Activated naive CD4-positive, alpha-beta T cell treated with anti-CD3 and anti-CD28 coated beads, Interleukin-2, amount 50 U/mL, for 24 hours (primary cell): ENCODE measurements at regions not wholly inside any gene's neighbourhood (a gene's known extent, or its start where the extent isn't known, plus 50 kb on each side); places are given as distances from the start of the nearest gene placed in this dataset.

Experiments used
- H3K27ac Mint-ChIP-seq: one replicate; pipeline ENCODE4 v1.8.0; 2021; ENCODE audit warnings: mild to moderate bottlenecking, mixed read lengths
- H3K27me3 Mint-ChIP-seq: one replicate; pipeline ENCODE4 v1.8.0; 2021; ENCODE audit warnings: mixed read lengths
- H3K36me3 Mint-ChIP-seq: one replicate; pipeline ENCODE4 v1.8.0; 2021; ENCODE audit warnings: mixed read lengths
- H3K4me1 Mint-ChIP-seq: one replicate; pipeline ENCODE4 v1.8.0; 2021; ENCODE audit warnings: mixed read lengths
- H3K4me3 Mint-ChIP-seq: one replicate; pipeline ENCODE4 v1.8.0; 2021; ENCODE audit warnings: mild to moderate bottlenecking, mixed read lengths
- H3K9me3 Mint-ChIP-seq: one replicate; pipeline ENCODE4 v1.8.0; 2021; ENCODE audit warnings: mixed read lengths

DNA sequence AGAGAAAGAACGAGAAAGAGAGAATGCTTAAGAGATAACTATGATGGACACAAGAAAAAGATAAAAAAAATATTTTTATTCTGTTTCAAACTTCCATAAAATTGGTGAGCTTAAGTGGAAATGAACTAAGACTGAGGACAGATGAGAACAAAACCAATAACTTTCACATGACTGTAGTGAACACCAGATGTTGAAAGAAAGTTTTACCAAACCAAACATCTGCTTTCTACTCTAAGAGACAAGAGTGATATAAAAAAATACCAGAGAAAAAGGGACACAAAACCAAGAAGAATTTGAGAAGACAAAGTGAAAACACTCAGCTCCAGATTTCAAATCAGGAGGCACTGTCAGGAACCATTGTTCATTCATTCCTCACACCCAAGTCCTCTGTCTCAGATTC is 147.9 kb downstream of the IMPG2 start:
- no peaks in the 10 kb centered on the region for H3K36me3 Mint-ChIP-seq
- H3K27me3 Mint-ChIP-seq, result peaks cover 4% of the 10 kb centered on the region
- H3K9me3 Mint-ChIP-seq, result no peaks in the 10 kb centered on the region
- H3K4me3 Mint-ChIP-seq, result no peak overlapping the region
- no peaks in the 10 kb centered on the region for H3K4me1 Mint-ChIP-seq
- no peak overlapping the region for H3K27ac Mint-ChIP-seq

DNA sequence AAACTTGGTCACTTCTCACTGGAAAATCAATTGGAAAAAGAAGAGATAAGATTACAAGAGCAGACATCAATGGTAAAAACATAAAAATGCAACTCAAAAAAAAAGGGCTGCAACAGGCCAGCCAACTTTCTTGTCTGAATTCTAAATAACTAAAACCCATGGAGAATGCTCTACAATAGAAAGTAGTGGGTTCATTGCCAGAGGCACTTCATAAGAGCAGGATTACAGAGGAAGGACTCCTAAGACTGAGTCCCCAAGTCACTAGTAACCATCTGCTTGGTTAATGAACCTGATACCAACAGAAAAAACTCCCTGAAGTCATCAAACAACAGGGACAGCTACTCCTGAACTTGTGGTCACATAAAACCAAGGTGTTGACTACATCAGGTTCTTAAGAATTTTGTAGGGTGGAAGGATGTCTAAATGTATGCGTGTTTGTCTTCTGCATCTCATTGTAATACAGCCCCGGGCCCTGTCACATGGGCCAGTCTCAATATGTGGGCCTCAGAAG is 148.6 kb downstream of the IMPG2 start:
- Mint-ChIP-seq H3K27ac (no peak overlapping the region), H3K4me1 (no peaks in the 10 kb centered on the region), H3K36me3 (no peaks in the 10 kb centered on the region), H3K27me3 (peaks cover 4% of the 10 kb centered on the region), H3K9me3 (no peaks in the 10 kb centered on the region), H3K4me3 (no peak overlapping the region)

DNA sequence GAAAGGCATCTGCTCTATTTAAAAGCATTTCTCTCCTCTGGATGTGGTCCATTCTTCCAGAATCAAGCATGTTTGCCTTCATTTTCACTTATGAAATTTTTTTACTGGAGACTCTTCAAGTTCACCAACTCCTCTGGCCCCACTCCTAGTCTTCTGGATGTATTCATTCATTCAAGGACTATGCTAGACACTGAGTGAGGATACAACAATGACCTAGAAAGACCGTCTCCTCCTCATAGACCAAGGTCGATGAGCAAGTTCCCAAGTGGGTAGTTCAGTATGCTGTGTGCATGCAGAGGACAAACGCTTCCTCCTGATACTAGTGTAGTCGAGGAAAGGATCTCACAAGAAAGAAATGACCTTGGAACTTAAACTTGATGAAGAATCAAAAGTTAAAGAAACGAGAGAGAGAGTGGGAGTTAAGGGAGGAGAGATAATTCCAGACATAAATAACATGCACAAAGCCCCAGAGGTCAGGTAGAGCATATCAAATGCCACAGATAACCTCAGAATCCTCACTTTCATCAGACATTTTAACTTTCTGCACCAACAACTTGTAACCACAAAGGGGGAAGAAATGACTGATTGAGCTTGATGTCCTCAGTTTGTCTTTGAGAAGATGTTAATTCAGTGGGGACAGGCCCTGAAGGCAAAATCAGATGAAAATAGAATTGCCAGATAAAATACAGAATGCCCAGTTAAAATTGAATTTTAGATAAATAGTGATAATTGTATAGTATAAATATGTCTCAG is 149.4 kb downstream of the IMPG2 start:
- no peaks in the 10 kb centered on the region for H3K36me3 Mint-ChIP-seq
- H3K27me3 Mint-ChIP-seq, result peaks cover 7% of the 10 kb centered on the region
- no peak overlapping the region for H3K4me3 Mint-ChIP-seq
- no peaks in the 10 kb centered on the region for H3K4me1 Mint-ChIP-seq
- H3K27ac Mint-ChIP-seq, result no peak overlapping the region
- H3K9me3 Mint-ChIP-seq, result no peaks in the 10 kb centered on the region

DNA sequence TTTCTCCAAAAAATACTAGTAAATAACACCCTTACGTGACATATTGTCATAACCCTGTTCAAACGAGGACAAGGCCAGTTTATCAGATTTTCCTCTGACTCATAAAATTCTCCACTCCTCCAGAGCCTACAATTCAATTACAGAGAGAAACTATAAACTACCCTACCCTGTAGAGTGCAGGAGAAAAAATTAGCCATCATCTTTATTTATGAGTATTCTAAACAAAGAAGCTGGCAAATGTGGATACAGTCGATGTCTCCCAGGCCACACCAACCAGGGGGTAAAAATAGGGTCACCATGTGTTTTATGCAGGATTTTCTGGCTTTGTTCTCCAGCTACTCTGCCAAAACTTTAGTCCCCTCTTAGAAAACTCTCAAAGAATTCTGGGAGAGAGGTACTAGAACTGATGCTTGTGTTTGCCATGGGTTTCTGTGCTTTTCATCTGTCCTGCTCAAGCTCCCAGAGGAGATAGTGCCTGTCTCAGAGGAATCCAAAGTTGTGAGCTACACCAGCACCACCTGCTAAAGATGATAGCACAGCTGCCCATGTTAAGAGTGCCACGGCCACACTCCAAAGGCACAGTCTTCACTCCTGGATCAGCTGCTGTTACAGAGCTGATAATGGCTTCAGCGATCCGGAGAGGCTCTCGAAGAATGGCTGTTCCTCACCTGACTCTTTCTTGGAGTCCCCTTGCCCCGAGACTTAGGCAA is 150.2 kb downstream of the IMPG2 start:
- Mint-ChIP-seq H3K27ac (no peak overlapping the region), H3K4me1 (no peaks in the 10 kb centered on the region), H3K4me3 (no peak overlapping the region), H3K9me3 (no peaks in the 10 kb centered on the region), H3K27me3 (peaks cover 7% of the 10 kb centered on the region), H3K36me3 (no peaks in the 10 kb centered on the region)

DNA sequence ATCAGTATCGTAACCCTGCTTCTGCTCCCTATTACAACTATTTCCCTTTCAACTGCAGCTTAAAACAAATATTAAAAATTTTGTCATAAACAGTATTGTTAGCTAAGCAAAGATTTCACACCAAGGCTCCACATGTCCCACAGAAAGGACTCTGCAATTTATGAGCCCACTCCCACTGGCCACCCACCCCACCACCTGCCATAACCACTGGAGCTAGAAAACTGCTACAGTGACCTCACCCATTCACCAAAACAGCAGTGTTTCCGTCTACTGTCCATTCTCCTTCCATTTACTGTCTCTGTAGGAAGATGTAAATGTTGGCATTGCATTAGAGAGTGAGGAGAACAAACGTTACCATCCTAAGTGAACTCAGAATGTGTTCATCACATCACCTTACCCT is 150.9 kb downstream of the IMPG2 start:
- H3K9me3 Mint-ChIP-seq, result no peaks in the 10 kb centered on the region
- H3K36me3 Mint-ChIP-seq, result no peaks in the 10 kb centered on the region
- H3K27me3 Mint-ChIP-seq, result peaks cover 7% of the 10 kb centered on the region
- H3K27ac Mint-ChIP-seq, result no peak overlapping the region
- H3K4me1 Mint-ChIP-seq, result no peaks in the 10 kb centered on the region
- no peak overlapping the region for H3K4me3 Mint-ChIP-seq

DNA sequence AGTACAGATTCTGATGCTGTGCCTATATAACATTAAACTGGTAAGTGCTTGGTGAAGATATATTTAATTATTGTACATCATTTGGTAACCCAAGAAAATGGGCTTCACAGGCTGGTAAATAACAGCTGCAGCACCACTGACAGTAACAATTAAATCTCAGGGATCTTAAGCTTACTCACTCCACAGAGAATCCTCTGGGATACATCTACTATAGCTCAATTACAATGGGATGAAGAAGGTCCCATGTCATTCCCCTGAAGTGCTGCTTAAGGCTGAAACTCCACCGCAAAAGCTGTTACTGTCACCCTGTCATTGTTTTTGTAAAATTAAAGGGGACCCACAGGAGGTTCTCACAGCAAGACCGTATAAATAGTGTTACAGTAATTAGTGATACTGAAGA is 153.0 kb downstream of the IMPG2 start:
- Mint-ChIP-seq H3K4me3 (no peak overlapping the region), H3K36me3 (no peaks in the 10 kb centered on the region), H3K27ac (no peak overlapping the region), H3K4me1 (no peaks in the 10 kb centered on the region), H3K9me3 (no peaks in the 10 kb centered on the region), H3K27me3 (peaks cover 13% of the 10 kb centered on the region)

DNA sequence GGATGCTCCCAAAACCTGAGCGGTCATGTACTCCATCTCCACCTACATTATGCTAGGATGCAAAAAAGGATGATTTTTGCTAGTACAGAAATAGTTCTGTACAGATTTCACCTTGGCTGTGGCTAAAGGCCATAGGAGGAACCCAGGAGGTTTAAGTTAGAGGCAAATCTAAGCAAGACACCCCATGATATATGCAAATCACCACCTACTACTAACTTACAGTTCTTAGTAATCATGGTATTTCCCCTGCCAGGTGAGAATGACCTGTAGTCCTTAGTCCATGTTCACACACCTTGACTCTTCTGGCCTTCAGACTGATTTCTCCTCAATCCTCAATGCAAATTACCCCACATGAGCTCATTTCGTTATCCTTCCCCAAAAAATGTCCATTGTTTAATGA is 154.2 kb downstream of the IMPG2 start:
- Mint-ChIP-seq H3K9me3 (no peaks in the 10 kb centered on the region), H3K36me3 (no peaks in the 10 kb centered on the region), H3K4me3 (no peak overlapping the region), H3K27me3 (peaks cover 12% of the 10 kb centered on the region), H3K27ac (no peak overlapping the region), H3K4me1 (no peaks in the 10 kb centered on the region)

DNA sequence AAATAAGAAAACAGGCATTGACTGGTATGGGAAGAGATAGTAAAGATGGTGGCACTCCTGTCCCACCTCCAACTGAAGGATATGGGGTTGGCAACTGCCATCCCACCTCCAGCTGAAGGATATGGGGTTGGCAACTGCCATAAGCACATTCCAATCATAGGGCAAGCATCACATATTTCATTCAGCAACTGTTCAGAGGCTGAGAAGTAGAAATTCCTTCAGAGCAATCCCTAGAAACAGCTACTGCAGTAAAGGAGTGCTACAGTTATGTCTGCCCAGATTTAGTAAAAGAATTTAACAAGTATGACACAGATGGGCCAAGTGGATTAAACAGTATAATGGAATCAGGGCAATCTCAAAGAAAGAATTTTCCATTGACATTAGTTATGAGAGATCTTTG is 156.8 kb downstream of the IMPG2 start:
- H3K27me3 Mint-ChIP-seq, result peaks cover 11% of the 10 kb centered on the region
- no peak overlapping the region for H3K4me3 Mint-ChIP-seq
- no peak overlapping the region for H3K27ac Mint-ChIP-seq
- H3K9me3 Mint-ChIP-seq, result no peaks in the 10 kb centered on the region
- H3K36me3 Mint-ChIP-seq, result no peaks in the 10 kb centered on the region
- H3K4me1 Mint-ChIP-seq, result no peaks in the 10 kb centered on the region

DNA sequence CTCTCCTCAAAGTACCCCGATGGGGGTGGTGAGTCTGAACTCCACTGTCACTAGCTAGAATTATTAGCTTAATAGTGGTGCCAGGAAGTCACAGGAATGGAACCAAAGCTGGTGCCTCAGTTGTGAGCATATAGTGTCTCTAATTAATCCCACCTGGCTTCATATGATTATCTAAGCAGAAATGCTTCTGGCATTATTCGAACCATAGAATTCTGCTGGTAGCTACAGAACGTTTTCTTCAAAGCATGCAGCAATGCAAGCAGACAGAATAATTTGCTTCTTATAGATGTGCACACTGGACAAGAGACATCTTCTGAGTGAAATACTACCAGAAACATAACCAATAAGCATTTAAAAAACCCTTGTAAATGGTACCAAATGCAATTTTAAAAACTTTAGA is 160.9 kb downstream of the IMPG2 start:
- Mint-ChIP-seq H3K4me1 (no peaks in the 10 kb centered on the region), H3K4me3 (no peak overlapping the region), H3K36me3 (no peaks in the 10 kb centered on the region), H3K27me3 (peaks cover 10% of the 10 kb centered on the region), H3K27ac (no peak overlapping the region), H3K9me3 (no peaks in the 10 kb centered on the region)

DNA sequence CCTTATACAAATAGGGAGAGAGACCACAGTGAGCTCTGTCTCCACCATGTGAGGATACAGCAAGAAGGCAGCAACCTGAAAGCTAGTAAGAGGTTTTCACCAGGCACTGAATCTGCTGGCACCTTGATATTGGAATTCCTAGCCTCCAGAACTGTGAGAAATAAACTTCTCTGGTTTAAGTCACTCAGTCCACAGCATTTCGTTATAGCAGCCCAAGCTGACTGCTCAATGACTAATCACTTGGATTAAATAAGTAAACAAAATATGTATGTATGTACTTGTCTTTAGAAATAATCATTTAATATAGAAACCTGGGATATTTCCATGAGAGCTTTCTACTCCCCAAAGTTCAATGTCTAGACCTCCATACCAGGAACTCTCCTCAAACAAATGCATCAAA is 162.0 kb downstream of the IMPG2 start:
- no peaks in the 10 kb centered on the region for H3K36me3 Mint-ChIP-seq
- peaks cover 8% of the 10 kb centered on the region for H3K27me3 Mint-ChIP-seq
- H3K4me1 Mint-ChIP-seq, result no peaks in the 10 kb centered on the region
- H3K27ac Mint-ChIP-seq, result no peak overlapping the region
- no peak overlapping the region for H3K4me3 Mint-ChIP-seq
- no peaks in the 10 kb centered on the region for H3K9me3 Mint-ChIP-seq

DNA sequence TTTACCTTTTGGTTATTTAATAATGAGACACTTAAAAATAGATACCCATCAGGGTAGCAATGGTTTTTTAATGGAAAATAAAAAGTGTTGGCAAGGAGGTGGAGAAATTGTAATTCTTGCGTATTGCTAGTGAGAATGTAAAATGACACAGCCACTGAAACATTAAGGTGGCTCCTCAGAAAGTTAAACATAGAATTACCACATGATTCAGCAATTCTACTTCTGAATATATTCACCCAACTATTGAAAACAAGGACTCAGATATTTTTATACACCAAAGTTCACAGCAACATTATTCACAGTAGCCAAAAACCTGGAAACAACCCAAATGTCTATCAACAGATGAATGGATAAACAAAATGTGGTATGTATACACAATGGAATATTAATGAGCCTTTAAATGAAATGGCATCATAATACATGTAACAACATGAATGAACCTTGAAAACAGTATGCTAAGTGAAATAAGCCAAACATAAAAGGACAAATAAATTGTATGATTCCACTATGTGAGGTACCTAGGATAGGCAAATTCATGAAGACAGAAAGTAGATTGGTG is 163.5 kb downstream of the IMPG2 start:
- H3K27ac Mint-ChIP-seq, result no peak overlapping the region
- H3K4me3 Mint-ChIP-seq, result no peak overlapping the region
- H3K27me3 Mint-ChIP-seq, result peaks cover 6% of the 10 kb centered on the region
- no peaks in the 10 kb centered on the region for H3K4me1 Mint-ChIP-seq
- H3K9me3 Mint-ChIP-seq, result no peaks in the 10 kb centered on the region
- no peaks in the 10 kb centered on the region for H3K36me3 Mint-ChIP-seq

DNA sequence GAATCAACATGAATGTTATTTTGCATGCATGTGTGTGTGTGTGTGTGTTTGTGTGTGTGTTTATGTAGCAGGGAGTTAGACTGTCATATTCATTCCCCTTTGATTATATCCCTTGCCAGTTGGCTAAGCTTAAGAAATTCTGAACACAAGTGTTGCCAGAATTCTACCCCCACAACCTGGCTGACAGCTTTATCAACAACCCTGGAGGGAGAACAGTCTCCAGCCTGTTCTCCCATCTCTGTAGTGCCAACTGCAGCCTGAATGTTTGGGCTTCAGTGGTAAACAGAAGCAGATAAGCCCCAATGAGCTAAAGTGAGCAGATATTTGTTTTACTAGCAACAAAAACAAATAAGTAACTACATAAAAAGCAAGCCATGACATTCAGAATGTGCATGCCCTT is 162.6 kb upstream of the ABI3BP start:
- no peak overlapping the region for H3K27ac Mint-ChIP-seq
- H3K36me3 Mint-ChIP-seq, result no peaks in the 10 kb centered on the region
- H3K27me3 Mint-ChIP-seq, result peaks cover 7% of the 10 kb centered on the region
- no peaks in the 10 kb centered on the region for H3K4me1 Mint-ChIP-seq
- H3K9me3 Mint-ChIP-seq, result no peaks in the 10 kb centered on the region
- H3K4me3 Mint-ChIP-seq, result no peak overlapping the region

DNA sequence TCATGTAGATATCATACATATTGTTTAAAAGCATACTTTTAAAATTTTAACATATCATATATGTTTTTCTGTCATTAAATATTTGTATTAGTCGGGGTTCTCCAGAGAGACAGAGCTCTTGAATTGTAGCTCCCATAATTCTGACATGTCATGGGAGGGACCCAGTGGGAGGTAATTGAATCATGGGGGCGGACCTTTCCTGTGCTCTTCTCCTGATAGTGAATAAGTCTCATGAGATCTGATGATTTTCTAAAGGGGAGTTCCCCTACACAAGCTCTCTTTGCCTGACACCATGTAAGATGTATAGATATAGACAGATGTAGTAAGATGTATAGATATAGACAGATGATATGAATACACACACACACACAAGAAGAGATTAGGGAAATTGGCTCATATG is 161.2 kb upstream of the ABI3BP start:
- no peaks in the 10 kb centered on the region for H3K4me1 Mint-ChIP-seq
- H3K27me3 Mint-ChIP-seq, result peaks cover 7% of the 10 kb centered on the region
- H3K27ac Mint-ChIP-seq, result no peak overlapping the region
- H3K4me3 Mint-ChIP-seq, result no peak overlapping the region
- no peaks in the 10 kb centered on the region for H3K36me3 Mint-ChIP-seq
- no peaks in the 10 kb centered on the region for H3K9me3 Mint-ChIP-seq

DNA sequence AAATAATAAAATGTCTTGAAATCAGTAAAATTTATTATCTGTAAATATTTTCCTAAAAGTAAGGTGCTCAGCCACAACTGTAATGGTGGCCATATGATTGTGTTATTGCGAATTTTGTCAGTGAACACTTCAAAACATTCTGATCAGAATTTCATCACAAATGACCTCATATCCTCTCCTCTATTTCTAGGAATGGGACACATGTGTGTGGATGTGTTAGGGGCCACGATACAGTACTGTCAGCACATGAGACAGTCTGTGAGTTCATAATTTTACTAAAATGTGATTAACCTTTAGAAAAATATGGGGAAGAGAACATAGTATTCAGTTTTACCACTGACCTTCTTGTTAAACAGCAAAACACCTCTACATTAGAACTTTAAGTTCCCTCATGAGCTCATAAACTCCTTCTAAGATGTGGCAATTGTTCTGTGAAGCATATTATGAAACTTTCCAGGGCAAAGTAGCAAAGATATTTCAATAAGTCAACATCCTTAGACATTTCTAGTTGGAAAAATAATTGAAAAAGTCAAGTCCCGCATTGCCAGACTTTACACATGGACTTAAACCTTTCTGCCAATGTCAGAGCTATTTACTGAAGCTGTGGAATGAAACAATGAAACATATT is 158.2 kb upstream of the ABI3BP start:
- Mint-ChIP-seq H3K27ac (no peak overlapping the region), H3K9me3 (no peaks in the 10 kb centered on the region), H3K4me3 (no peak overlapping the region), H3K4me1 (no peaks in the 10 kb centered on the region), H3K36me3 (no peaks in the 10 kb centered on the region), H3K27me3 (peaks cover 11% of the 10 kb centered on the region)

DNA sequence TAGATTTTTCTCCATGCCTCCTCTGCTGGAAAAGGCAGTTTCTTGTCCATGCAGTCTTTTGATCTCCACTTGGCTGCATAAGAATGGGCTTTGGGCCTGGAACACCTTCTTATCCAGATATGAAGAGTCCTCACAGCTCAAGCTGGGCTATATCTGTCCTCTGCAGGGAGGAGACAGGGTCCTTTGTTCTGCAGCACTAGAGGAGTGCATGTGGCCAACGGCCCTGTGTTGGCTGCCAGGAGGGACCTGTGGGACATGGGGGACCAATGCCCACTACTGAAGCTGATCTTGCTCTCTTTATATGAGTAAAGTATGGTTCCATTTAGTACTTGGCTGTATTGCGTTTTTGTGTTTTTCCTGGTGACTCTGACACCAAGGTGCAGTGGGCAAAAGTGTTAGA is 157.3 kb upstream of the ABI3BP start:
- no peak overlapping the region for H3K4me3 Mint-ChIP-seq

DNA sequence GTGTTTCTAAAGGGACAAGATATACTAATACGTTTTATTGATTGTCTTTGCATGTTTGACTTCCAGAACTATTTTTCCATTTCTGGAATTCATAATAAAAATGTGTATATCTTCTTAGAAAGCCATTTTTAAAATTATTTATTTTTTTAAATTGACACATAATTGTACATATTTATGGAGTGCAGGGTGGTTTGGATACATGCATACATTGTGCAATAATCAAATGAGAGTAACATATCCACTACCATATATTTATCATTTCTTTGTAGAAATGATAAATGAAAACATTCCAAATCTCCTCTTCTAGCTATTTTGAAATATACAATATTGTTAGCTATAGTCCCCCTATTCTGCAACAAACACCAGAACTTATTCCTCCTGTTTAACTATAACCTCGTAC is 156.5 kb upstream of the ABI3BP start:
- H3K4me1 Mint-ChIP-seq, result no peaks in the 10 kb centered on the region
- no peaks in the 10 kb centered on the region for H3K9me3 Mint-ChIP-seq
- H3K27ac Mint-ChIP-seq, result no peak overlapping the region
- peaks cover 9% of the 10 kb centered on the region for H3K27me3 Mint-ChIP-seq
- no peaks in the 10 kb centered on the region for H3K36me3 Mint-ChIP-seq
- no peak overlapping the region for H3K4me3 Mint-ChIP-seq

More for the DNA sequence above, 157.3 kb upstream of the ABI3BP start:
- no peaks in the 10 kb centered on the region for H3K4me1 Mint-ChIP-seq
- H3K27me3 Mint-ChIP-seq, result peaks cover 9% of the 10 kb centered on the region
- H3K36me3 Mint-ChIP-seq, result no peaks in the 10 kb centered on the region
- no peaks in the 10 kb centered on the region for H3K9me3 Mint-ChIP-seq
- H3K27ac Mint-ChIP-seq, result no peak overlapping the region
